Liver (tissue), 8 donors: ENCODE measurements at regions not wholly inside any gene's neighbourhood (a gene's known extent, or its start where the extent isn't known, plus 50 kb on each side); places are given as distances from the start of the nearest gene placed in this dataset.

Source experiments
- DNase-seq: peaks from one replicate; pipeline ENCODE4 v3.0.0-alpha.2; 2017; ENCODE audit warnings: low spot score
- H3K27ac ChIP-seq, 2 donors: one replicate each; pipeline ENCODE4 v1.7.0; 2013; ENCODE audit warnings: inconsistent platforms in 2 of 2, low read length in 2 of 2, control low read depth in 1 of 2, low read depth in 1 of 2, mild to moderate bottlenecking in 1 of 2
- H3K27me3 ChIP-seq, 4 donors: one replicate each; pipeline versions ENCODE4 v1.6.1 to v1.7.0; 2013; ENCODE audit warnings: low read length in 3 of 4, inconsistent platforms in 1 of 4, mild to moderate bottlenecking in 1 of 4, moderate library complexity in 1 of 4; ENCODE audit not compliant: control insufficient read depth in 4 of 4, insufficient read depth in 4 of 4
- H3K36me3 ChIP-seq, 4 donors: one replicate each; pipeline versions ENCODE4 v1.6.1 to v1.7.0; 2013; ENCODE audit warnings: low read length in 3 of 4, mild to moderate bottlenecking in 3 of 4, low read depth in 1 of 4, moderate library complexity in 1 of 4; ENCODE audit not compliant: control insufficient read depth in 4 of 4, insufficient read depth in 3 of 4
- H3K4me1 ChIP-seq, 4 donors: one replicate each; pipeline versions ENCODE4 v1.6.1 to v1.7.0; 2013; ENCODE audit warnings: low read length in 3 of 4, mild to moderate bottlenecking in 3 of 4, moderate library complexity in 1 of 4; ENCODE audit not compliant: control insufficient read depth in 4 of 4, insufficient read depth in 4 of 4
- H3K4me3 ChIP-seq, 3 donors: one replicate each; pipeline versions ENCODE4 v1.6.1 to v1.7.0; 2013; ENCODE audit warnings: low read length in 3 of 3, control low read depth in 1 of 3, low read depth in 1 of 3, mild to moderate bottlenecking in 1 of 3
- H3K9ac ChIP-seq, 2 donors: one replicate each; pipeline ENCODE4 v1.7.0; 2013; ENCODE audit warnings: low read length in 2 of 2, mild to moderate bottlenecking in 2 of 2, moderate library complexity in 2 of 2, control low read depth in 1 of 2, low read depth in 1 of 2
- H3K9me3 ChIP-seq, 4 donors: one replicate each; pipeline versions ENCODE4 v1.6.1 to v1.7.0; 2013; ENCODE audit warnings: low read length in 3 of 4; ENCODE audit not compliant: control insufficient read depth in 4 of 4
- CTCF ChIP-seq: fragments of 150-350 bp; IDR thresholded peaks from 2 replicates; pipeline ENCODE4 v1.5.1; 2017; ENCODE audit warnings: improper control_type of control experiment, low read depth, low read length; ENCODE audit not compliant: missing input control
- EGR1 ChIP-seq, 2 donors: IDR thresholded peaks; 2 replicates each; pipeline ENCODE4 v1.6.1; 2016 to 2018; ENCODE audit warnings: antibody characterized with exemption in 2 of 2, low read depth in 2 of 2
- FOXA1 ChIP-seq: IDR thresholded peaks from 2 replicates; pipeline ENCODE4 v1.6.1; 2016; ENCODE audit warnings: antibody characterized with exemption
- HNF4G ChIP-seq: IDR thresholded peaks from 2 replicates; pipeline ENCODE4 v1.6.1; 2016; ENCODE audit warnings: antibody characterized with exemption
- JUND ChIP-seq, 2 donors: IDR thresholded peaks; 2 replicates each; pipeline ENCODE4 v1.6.1; 2016; ENCODE audit warnings: antibody characterized with exemption in 2 of 2
- MAX ChIP-seq: IDR thresholded peaks from 2 replicates; pipeline ENCODE4 v1.6.1; 2016; ENCODE audit warnings: antibody characterized with exemption
- NR2F2 ChIP-seq: IDR thresholded peaks from 2 replicates; pipeline ENCODE4 v1.6.1; 2016; ENCODE audit warnings: antibody characterized with exemption
- RAD21 ChIP-seq, 2 donors: IDR thresholded peaks; 2 replicates each; pipeline ENCODE4 v1.6.1; 2016; ENCODE audit warnings: antibody characterized with exemption in 2 of 2, mild to moderate bottlenecking in 2 of 2
- REST ChIP-seq: IDR thresholded peaks from 2 replicates; pipeline ENCODE4 v1.6.1; 2016; ENCODE audit warnings: antibody characterized with exemption, mild to moderate bottlenecking
- RXRA ChIP-seq, 2 donors: IDR thresholded peaks; 2 replicates each; pipeline ENCODE4 v1.6.1; 2017 to 2018; ENCODE audit warnings: antibody characterized with exemption in 2 of 2, mild to moderate bottlenecking in 1 of 2
- SP1 ChIP-seq: IDR thresholded peaks from 2 replicates; pipeline ENCODE4 v1.6.1; 2018; ENCODE audit warnings: antibody characterized with exemption, mild to moderate bottlenecking
- TAF1 ChIP-seq: conservative IDR thresholded peaks from 2 replicates; pipeline ENCODE4 v1.6.1; 2016; ENCODE audit warnings: antibody characterized with exemption, mild to moderate bottlenecking
- YY1 ChIP-seq: IDR thresholded peaks from 2 replicates; pipeline ENCODE4 v1.6.1; 2016; ENCODE audit warnings: antibody characterized with exemption, mild to moderate bottlenecking
- WGBS: extraction: QIAGEN DNeasy Blood & Tissue Kit; methylation state at CpG from one replicate; pipeline ENCODE4 v1.1.7; 2013; 5-methylcytosine and 5-hydroxymethylcytosine counted together
- donor health status: healthy.
- donor health status: healthy.
- donor health status: healthy.
- donor health status: healthy.
- donor health status: healthy.

- no peak for TF ChIP-seq RXRA (IDR thresholded peaks at IDR 0.05)
- Histone ChIP-seq H3K4me1 (no peaks in the 10 kb centered on the region), H3K36me3 (no peaks in the 10 kb centered on the region), H3K27me3 (no peaks in the 10 kb centered on the region), H3K9ac (no peak overlapping the region), H3K9me3 (no peaks in the 10 kb centered on the region), H3K27ac (no peak overlapping the region), H3K4me3 (no peak overlapping the region)
- no peak for DNase-seq
- 82% methylated on average over 3 of the region's 3 CpGs for WGBS
Measured at GRCh38 chr1:103373991-103374390, 151.5 kb upstream of the RNPC3 start.

GRCh38 chr1:103372866-103373265 is 152.6 kb upstream of the RNPC3 start:
- H3K4me1 ChIP-seq, result no peaks in the 10 kb centered on the region
- H3K27ac ChIP-seq, result no peak overlapping the region
- TF ChIP-seq HNF4G (no peak), RAD21 (IDR thresholded peaks at IDR 0.05) (no peak), YY1 (no peak), CTCF (no peak), JUND (IDR thresholded peaks at IDR 0.05) (no peak), EGR1 (IDR thresholded peaks at IDR 0.05; ENCODE audit: low read depth in 2 of 2) (no peak), TAF1 (no peak), NR2F2 (no peak), SP1 (no peak), REST (no peak), MAX (no peak), FOXA1 (no peak)
- H3K36me3 ChIP-seq, result no peaks in the 10 kb centered on the region
- DNase-seq, result no peak
- H3K27me3 ChIP-seq, result no peaks in the 10 kb centered on the region
- H3K4me3 ChIP-seq, result no peak overlapping the region
- no peaks in the 10 kb centered on the region for H3K9me3 ChIP-seq
- H3K9ac ChIP-seq, result no peak overlapping the region

- Histone ChIP-seq H3K27ac (no peak overlapping the region), H3K36me3 (no peaks in the 10 kb centered on the region), H3K9ac (no peak overlapping the region), H3K4me3 (no peak overlapping the region), H3K27me3 (no peaks in the 10 kb centered on the region), H3K4me1 (no peaks in the 10 kb centered on the region), H3K9me3 (no peaks in the 10 kb centered on the region)
- DNase-seq, result no peak
- WGBS, result 51% methylated on average over 2 of the region's 2 CpGs
- TF ChIP-seq MAX, result no peak
- no peak for TF ChIP-seq CTCF
Measured at GRCh38 chr1:103371234-103371633, 154.3 kb upstream of the RNPC3 start.
